ENCODE measurements at regions not wholly inside any gene's neighbourhood (a gene's known extent, or its start where the extent isn't known, plus 50 kb on each side); places are given as distances from the start of the nearest gene placed in this dataset.

- Histone ChIP-seq H3K9me3 (replicated peaks; ENCODE audit: control insufficient read depth, insufficient read depth, low read depth, low read length) (no peaks in the 10 kb centered on the region), H3K4me1 (replicated peaks in 1 of 2; ENCODE audit: control insufficient read depth in 2 of 2, insufficient read depth in 2 of 2, low read length in 2 of 2) (no peaks in the 10 kb centered on the region), H3K27ac (ENCODE audit: extremely low read depth, low read depth, low read length) (no peak overlapping the region), H2AFZ (ENCODE audit: low read depth, low read length) (no peak overlapping the region), H3K27me3 (ENCODE audit: control insufficient read depth in 2 of 2, insufficient read depth in 2 of 2, low read length in 2 of 2) (no peaks in the 10 kb centered on the region), H3K4me2 (ENCODE audit: insufficient read depth, low read length) (no peak overlapping the region), H3K36me3 (ENCODE audit: control insufficient read depth, insufficient read depth, low read length) (no peaks in the 10 kb centered on the region), H3K9me1 (ENCODE audit: control insufficient read depth, insufficient read depth, low read length) (no peaks in the 10 kb centered on the region), H3K79me2 (ENCODE audit: control insufficient read depth, insufficient read depth, low read length) (no peaks in the 10 kb centered on the region), H4K20me1 (replicated peaks; ENCODE audit: control insufficient read depth, insufficient read depth, low read length) (no peaks in the 10 kb centered on the region), H3K4me3 (no peak overlapping the region), H3K9ac (ENCODE audit: insufficient read depth in 1 of 2, low read depth in 2 of 2, low read length in 2 of 2) (no peak overlapping the region)
- BruUV-seq (replicated peaks), result no TSS peak
- ChIA-PET POLR2A (interaction anchor here (0.7 kb wide), 1 partner anchor 33 kb away, joined by 3 read pairs; no protein-coding TSS in a partner anchor), CTCF (ENCODE audit: low intra/inter-chr PET ratio) (no interaction called here)
- ATAC-seq (no peak), DNase-seq (ENCODE audit: extremely low read depth in 1 of 4, low spot score in 3 of 4) (no peak), FAIRE-seq (no peak)
- 7% methylated on average over 3 of the region's 4 CpGs for WGBS (ENCODE audit: insufficient coverage, low coverage, missing lambda C conversion rate)
- intact Hi-C loops (cut with micrococcal nuclease) (no loop called here), in situ Hi-C loops (cut with MboI) (no loop called here)
- TF ChIP-seq MCM7 (IDR thresholded peaks at IDR 0.05) (no peak), E2F8 (IDR thresholded peaks at IDR 0.05; ENCODE audit: low read depth, partially characterized antibody) (no peak), ATF4 (CRISPR knock-in tag; IDR thresholded peaks at IDR 0.05) (no peak), ZNF277 (CRISPR knock-in tag; IDR thresholded peaks at IDR 0.05; ENCODE audit: borderline replicate concordance) (no peak), KDM1A (IDR thresholded peaks at IDR 0.05) (no peak), TAF1 (IDR thresholded peaks at IDR 0.05; ENCODE audit: control insufficient read depth, extremely low read depth, insufficient read depth, low read length, severe bottlenecking) (no peak)
Observed at GRCh38 chr3:163468531-163469335, 1609.6 kb downstream of the SI start.
